ENCODE measurements at regions not wholly inside any gene's neighbourhood (a gene's known extent, or its start where the extent isn't known, plus 50 kb on each side); places are given as distances from the start of the nearest gene placed in this dataset.

DNA sequence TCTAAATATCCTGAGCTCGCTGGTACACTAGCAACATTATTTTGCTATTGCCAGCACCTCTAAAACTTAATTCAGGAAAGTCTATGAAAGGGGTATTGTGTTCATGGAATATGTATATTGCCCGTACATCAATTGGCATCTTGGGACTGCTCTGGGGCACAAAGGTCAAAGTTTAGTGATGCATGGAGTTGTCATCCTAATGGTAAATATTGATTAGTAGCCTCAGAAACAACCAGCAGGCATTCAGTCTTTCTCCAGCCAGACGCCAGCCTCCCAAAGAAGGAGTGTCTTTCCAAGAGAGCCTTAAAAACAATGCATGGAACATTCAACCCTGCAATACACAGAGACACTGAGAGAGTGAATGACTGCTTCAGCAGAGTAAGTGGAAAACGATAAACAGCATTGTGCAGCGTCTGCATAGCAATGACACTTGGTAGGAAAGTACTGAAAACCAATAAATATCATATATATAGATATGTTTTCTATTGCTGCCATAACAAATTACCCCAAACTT, 377.3 kb downstream of the SHQ1 start:
- TF ChIP-seq, protein P1, sequence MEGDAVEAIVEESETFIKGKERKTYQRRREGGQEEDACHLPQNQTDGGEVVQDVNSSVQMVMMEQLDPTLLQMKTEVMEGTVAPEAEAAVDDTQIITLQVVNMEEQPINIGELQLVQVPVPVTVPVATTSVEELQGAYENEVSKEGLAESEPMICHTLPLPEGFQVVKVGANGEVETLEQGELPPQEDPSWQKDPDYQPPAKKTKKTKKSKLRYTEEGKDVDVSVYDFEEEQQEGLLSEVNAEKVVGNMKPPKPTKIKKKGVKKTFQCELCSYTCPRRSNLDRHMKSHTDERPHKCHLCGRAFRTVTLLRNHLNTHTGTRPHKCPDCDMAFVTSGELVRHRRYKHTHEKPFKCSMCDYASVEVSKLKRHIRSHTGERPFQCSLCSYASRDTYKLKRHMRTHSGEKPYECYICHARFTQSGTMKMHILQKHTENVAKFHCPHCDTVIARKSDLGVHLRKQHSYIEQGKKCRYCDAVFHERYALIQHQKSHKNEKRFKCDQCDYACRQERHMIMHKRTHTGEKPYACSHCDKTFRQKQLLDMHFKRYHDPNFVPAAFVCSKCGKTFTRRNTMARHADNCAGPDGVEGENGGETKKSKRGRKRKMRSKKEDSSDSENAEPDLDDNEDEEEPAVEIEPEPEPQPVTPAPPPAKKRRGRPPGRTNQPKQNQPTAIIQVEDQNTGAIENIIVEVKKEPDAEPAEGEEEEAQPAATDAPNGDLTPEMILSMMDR (IDR thresholded peaks at IDR 0.05; ENCODE audit: low read depth, low read length), result no peak
- no peak for TF ChIP-seq POLR2A (IDR thresholded peaks at IDR 0.05; ENCODE audit: extremely low read depth, insufficient read length)
- TF ChIP-seq, protein P2, sequence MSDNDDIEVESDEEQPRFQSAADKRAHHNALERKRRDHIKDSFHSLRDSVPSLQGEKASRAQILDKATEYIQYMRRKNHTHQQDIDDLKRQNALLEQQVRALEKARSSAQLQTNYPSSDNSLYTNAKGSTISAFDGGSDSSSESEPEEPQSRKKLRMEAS (IDR thresholded peaks at IDR 0.05; ENCODE audit: low read depth, low read length), result no peak
